ENCODE measurements at regions not wholly inside any gene's neighbourhood (a gene's known extent, or its start where the extent isn't known, plus 50 kb on each side); places are given as distances from the start of the nearest gene placed in this dataset.

- H3K4me3 ChIP-seq = no peak overlapping the region
- TF ChIP-seq EP300 (IDR thresholded peaks at IDR 0.05) (no peak), POLR2A (IDR thresholded peaks at IDR 0.05) (no peak), POLR2AphosphoS5 (IDR thresholded peaks at IDR 0.05) (no peak)
- TF ChIP-seq, protein P1, sequence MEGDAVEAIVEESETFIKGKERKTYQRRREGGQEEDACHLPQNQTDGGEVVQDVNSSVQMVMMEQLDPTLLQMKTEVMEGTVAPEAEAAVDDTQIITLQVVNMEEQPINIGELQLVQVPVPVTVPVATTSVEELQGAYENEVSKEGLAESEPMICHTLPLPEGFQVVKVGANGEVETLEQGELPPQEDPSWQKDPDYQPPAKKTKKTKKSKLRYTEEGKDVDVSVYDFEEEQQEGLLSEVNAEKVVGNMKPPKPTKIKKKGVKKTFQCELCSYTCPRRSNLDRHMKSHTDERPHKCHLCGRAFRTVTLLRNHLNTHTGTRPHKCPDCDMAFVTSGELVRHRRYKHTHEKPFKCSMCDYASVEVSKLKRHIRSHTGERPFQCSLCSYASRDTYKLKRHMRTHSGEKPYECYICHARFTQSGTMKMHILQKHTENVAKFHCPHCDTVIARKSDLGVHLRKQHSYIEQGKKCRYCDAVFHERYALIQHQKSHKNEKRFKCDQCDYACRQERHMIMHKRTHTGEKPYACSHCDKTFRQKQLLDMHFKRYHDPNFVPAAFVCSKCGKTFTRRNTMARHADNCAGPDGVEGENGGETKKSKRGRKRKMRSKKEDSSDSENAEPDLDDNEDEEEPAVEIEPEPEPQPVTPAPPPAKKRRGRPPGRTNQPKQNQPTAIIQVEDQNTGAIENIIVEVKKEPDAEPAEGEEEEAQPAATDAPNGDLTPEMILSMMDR (IDR thresholded peaks at IDR 0.05) = no peak
- no peaks in the 10 kb centered on the region for H3K4me1 ChIP-seq
- ATAC-seq (ENCODE audit: low FRiP score in 2 of 2) = no peak
- H3K36me3 ChIP-seq = no peaks in the 10 kb centered on the region
- DNase-seq = no peak
- H3K27me3 ChIP-seq = no peaks in the 10 kb centered on the region
- no peaks in the 10 kb centered on the region for H3K9me3 ChIP-seq
- H3K27ac ChIP-seq = no peak overlapping the region
Observed at GRCh38 chr3:16673530-16673929, 68.3 kb upstream of the DAZL start.

- Histone ChIP-seq H3K36me3 (no peaks in the 10 kb centered on the region), H3K4me1 (no peaks in the 10 kb centered on the region), H3K9me3 (no peaks in the 10 kb centered on the region), H3K27ac (no peak overlapping the region), H3K27me3 (no peaks in the 10 kb centered on the region), H3K4me3 (no peak overlapping the region)
- ATAC-seq (ENCODE audit: low FRiP score in 2 of 2) (no peak), DNase-seq (no peak)
- TF ChIP-seq POLR2AphosphoS5 (IDR thresholded peaks at IDR 0.05) (no peak), EP300 (IDR thresholded peaks at IDR 0.05) (no peak), POLR2A (IDR thresholded peaks at IDR 0.05) (no peak)
Observed at GRCh38 chr3:16675805-16676204, 70.6 kb upstream of the DAZL start.

DNA sequence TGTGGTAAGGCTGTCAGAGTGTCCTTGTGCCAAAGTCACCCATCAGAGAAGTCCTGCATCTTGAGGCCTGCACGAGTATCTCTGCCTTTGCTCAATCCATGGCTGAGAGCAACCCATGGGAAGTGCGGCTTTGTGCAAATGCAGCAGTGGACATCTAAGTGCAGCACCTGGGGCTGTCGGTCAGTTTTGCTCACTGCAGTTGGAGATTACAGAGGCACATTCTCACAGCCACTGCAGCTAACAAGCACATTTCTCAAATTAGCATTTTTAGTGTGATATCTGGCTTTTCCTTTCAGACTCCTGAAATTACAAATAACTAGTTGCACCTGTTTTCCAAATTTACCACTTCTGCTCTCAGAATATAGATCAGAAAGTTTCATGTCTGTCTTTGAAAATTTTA is 81.5 kb upstream of the DAZL start:
- Histone ChIP-seq H3K9me3 (no peaks in the 10 kb centered on the region), H3K4me1 (no peaks in the 10 kb centered on the region), H3K27me3 (no peaks in the 10 kb centered on the region), H3K27ac (no peak overlapping the region), H3K36me3 (no peaks in the 10 kb centered on the region), H3K4me3 (no peak overlapping the region)
- TF ChIP-seq, protein P1 (IDR thresholded peaks at IDR 0.05) = no peak
- TF ChIP-seq EP300 (IDR thresholded peaks at IDR 0.05) (no peak), POLR2AphosphoS5 (IDR thresholded peaks at IDR 0.05) (no peak), POLR2A (IDR thresholded peaks at IDR 0.05) (no peak)
- ATAC-seq (ENCODE audit: low FRiP score in 2 of 2) = no peak
- WGBS, 2 donors = 94 to 99% methylated on average over 3 of the region's 3 CpGs
- DNase-seq = no peak

DNA sequence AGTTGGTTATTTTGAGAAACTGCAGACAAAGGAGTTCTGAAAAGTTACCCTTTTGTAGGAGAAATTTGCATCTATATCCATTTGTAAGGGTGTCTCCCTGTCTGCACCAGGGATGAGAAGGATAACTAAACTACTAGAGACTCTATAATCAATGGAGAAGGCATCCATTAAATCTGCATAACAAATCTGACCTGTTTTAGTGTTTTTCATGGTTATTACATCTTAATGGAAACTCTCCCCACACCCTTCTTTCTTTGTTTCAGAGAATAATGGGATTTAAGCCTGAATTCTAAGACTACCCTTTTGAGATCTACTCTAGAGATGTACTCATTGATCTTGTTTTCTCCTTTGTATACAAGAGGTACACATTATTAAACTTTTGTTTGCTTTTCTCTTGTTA is 82.0 kb upstream of the DAZL start:
- no peaks in the 10 kb centered on the region for H3K27me3 ChIP-seq
- no peak for TF ChIP-seq EP300 (IDR thresholded peaks at IDR 0.05)
- TF ChIP-seq, protein P1 (IDR thresholded peaks at IDR 0.05) = no peak
- TF ChIP-seq POLR2AphosphoS5 (IDR thresholded peaks at IDR 0.05) = no peak
- no peak for TF ChIP-seq POLR2A (IDR thresholded peaks at IDR 0.05)
- H3K4me3 ChIP-seq = no peak overlapping the region
- H3K27ac ChIP-seq = no peak overlapping the region
- no peaks in the 10 kb centered on the region for H3K9me3 ChIP-seq
- no peaks in the 10 kb centered on the region for H3K4me1 ChIP-seq
- ATAC-seq (ENCODE audit: low FRiP score in 2 of 2) (no peak), DNase-seq (no peak)
- no peaks in the 10 kb centered on the region for H3K36me3 ChIP-seq

GRCh38 chr3:16692486-16693344 is 87.5 kb upstream of the DAZL start:
- no peak overlapping the region for H3K4me3 ChIP-seq
- no peak for DNase-seq
- H3K4me1 ChIP-seq = peaks cover 0 to under 1% (median 0%) of the 10 kb centered on the region in 4 donors
- H3K27me3 ChIP-seq = no peaks in the 10 kb centered on the region
- ATAC-seq (ENCODE audit: low FRiP score in 2 of 2) = no peak
- no peak overlapping the region for H3K27ac ChIP-seq
- no peaks in the 10 kb centered on the region for H3K9me3 ChIP-seq
- H3K36me3 ChIP-seq = no peaks in the 10 kb centered on the region
- no peak for TF ChIP-seq POLR2AphosphoS5 (IDR thresholded peaks at IDR 0.05)
- TF ChIP-seq POLR2A (IDR thresholded peaks at IDR 0.05) = no peak
- TF ChIP-seq, protein P1 (IDR thresholded peaks at IDR 0.05) = no peak
- no peak for TF ChIP-seq EP300 (IDR thresholded peaks at IDR 0.05)
- whole genome bisulfite sequencing, 2 donors = 76 to 81% methylated on average over 8 of the region's 8 CpGs
